Fibroblast of mammary gland (primary cell): ENCODE measurements at regions not wholly inside any gene's neighbourhood (a gene's known extent, or its start where the extent isn't known, plus 50 kb on each side); places are given as distances from the start of the nearest gene placed in this dataset.

Experiments used
- DNase-seq: peaks from one replicate; pipeline ENCODE4 v3.0.0-alpha.2; 2010; ENCODE audit warnings: low read depth
- H3K4me3 ChIP-seq: 2 replicates; pipeline ENCODE4 v1.5.1; 2011; ENCODE audit warnings: low read depth, mild to moderate bottlenecking, low read length, moderate library complexity; ENCODE audit not compliant: control insufficient read depth
- TF ChIP-seq, protein P1 (sequence below): conservative IDR thresholded peaks from 2 replicates; pipeline ENCODE4 v1.5.1; 2011; ENCODE audit warnings: low read depth, low read length, inconsistent platforms; ENCODE audit not compliant: control insufficient read depth, insufficient read depth

DNA sequence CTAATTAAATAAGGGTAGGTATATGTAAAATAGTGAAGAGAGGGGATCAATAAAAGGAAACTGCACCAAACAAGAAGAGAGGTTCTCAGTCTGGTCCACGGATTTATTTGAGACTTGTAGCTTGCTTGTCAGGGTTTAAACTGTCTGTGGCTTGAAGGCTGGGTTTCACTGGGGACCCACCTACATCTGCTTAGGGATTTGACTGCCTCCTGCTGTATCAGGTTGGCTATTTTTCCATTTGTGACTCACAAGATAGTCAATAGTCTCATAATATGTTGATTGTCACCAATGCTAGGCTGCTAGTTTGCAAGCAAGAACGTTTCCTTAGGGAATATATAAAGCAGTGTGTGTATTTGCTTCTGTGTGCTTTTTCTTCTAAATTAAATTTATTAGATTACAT, 1950.7 kb upstream of the IGFBP7 start:
- H3K4me3 ChIP-seq = no peak overlapping the region
- TF ChIP-seq, protein P1, sequence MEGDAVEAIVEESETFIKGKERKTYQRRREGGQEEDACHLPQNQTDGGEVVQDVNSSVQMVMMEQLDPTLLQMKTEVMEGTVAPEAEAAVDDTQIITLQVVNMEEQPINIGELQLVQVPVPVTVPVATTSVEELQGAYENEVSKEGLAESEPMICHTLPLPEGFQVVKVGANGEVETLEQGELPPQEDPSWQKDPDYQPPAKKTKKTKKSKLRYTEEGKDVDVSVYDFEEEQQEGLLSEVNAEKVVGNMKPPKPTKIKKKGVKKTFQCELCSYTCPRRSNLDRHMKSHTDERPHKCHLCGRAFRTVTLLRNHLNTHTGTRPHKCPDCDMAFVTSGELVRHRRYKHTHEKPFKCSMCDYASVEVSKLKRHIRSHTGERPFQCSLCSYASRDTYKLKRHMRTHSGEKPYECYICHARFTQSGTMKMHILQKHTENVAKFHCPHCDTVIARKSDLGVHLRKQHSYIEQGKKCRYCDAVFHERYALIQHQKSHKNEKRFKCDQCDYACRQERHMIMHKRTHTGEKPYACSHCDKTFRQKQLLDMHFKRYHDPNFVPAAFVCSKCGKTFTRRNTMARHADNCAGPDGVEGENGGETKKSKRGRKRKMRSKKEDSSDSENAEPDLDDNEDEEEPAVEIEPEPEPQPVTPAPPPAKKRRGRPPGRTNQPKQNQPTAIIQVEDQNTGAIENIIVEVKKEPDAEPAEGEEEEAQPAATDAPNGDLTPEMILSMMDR = no peak
- no peak for DNase-seq

DNA sequence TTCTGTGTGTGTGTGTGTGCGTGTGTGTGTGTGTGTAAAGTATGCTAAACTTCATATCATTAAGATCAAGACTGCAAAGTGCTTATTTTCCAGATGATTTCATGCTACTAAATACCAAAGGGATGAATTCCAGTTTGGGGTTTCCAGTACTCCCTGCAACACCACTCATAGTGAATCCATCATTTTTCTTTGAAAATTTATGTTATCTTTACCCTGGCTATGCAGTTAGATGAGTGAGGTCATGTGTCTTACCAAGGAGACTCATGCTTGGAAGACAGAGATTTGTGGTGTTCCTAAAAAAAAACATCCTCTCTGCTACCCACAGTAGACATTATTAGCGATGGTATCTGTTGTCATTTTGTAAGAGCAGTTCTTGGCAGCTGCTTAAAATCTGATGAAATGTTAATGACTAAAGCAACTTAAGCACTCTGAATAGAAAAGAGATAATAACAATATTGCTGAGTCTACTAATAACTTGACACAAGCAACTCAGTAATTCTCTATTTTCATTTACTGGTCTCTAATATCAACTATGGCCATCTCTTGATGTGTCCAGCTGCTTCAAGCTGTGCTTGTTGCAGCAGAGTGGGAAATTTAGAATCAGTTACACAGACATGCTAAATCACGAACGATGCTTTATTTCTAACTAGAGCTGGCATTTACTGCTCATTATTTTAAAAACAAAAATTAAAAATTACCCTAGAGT, 1953.0 kb upstream of the IGFBP7 start:
- TF ChIP-seq, protein P1 = no peak
- no peak overlapping the region for H3K4me3 ChIP-seq
- no peak for DNase-seq

DNA sequence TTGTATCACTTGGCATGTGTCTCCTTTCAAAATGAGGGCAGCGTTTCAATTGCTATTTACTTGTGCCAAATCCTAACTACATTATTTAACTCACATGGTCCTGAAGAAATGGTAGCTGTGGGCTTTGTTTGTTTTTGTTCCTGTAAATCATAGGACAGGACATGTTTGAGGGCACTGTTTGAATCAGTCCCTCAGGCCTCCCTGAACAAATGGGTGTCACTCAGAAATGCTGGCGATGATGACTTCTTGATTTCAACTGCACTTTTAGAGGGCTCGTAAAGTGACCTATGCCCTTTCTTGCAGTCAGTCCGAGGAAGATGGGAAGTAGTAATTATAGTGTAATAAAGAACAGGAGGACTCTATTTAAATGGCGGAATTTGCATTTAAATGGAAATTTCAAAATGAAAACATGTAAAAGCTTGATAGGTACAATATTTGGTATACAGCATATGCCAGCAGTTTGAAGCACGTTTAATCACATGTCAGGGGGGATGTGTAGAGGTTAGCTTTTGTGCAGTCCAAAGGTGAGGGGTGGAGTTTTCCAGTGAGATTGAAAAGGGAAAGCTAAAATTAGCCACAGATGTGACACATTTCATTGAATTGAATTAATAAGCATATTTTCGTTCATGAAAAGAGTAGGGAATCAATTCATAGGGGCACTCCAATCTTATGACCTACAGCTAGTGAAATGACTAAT, 1958.7 kb upstream of the IGFBP7 start:
- TF ChIP-seq, protein P1 = no peak
- H3K4me3 ChIP-seq = no peak overlapping the region
- DNase-seq = no peak

DNA sequence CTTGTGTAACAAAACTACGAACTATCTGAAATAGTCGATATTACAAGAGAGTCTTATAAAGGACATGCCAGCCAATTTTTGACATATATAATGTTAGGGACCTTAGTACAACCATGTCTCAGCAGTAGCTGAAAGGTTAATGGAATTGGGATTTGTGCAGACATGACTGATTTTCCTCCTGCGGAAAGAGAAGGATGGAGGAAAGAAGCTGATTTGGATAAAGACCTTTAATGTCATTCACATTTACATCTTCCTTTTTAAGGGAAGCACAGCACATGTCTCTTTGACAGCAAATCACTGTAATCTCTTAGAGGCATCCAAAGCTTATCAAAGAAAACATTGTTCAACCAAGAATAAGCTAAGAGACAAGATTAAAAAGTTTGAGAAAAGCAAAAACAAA, 1976.2 kb upstream of the IGFBP7 start:
- no peak for DNase-seq
- TF ChIP-seq, protein P1 = no peak
- H3K4me3 ChIP-seq = no peak overlapping the region

DNA sequence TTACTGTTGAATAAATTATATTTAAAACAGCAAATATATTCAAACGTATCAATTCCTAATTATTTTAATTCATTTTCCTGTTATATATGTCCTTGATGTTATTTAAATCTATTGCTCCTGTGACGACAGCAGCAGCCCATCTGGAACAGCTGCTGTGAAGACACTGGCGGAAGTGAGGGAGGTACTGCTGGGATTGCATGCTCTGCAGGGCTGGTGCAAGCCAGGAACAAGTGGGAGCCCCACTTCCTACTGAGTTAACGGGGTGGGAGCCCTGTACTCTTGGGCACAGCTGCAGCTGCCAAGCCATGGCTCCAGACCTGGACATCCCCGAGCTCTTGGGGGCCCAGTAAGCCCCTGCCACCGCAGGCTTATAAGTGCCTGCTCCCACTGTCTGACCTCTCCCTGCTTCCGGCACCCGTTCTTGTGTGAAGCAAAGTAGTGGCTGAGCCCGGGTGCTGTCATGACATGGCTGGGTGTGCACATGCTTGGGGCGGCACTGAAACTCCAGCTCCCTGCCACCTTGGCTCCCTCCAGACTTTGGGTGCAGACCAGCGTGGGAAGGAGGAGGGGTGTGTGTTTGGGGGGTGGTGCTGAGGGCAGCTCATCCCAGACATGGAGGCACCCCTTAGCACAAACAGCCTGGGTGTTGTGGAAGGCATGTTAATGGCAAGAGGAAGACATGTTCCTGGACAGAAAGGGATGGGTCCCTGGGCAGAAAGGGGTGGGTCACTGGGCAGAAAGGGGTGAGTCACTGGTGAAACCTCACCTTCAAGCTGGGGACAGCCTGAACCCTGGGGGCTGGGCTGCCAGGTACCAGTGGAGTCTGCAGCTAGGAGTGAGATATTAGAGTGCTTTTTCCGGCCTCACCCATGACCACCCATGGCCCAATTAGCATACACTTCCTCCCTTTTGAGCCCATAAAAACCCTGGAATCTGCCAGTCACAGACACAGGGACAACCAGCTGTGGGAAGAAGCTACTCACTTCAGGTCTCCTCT, 1981.3 kb upstream of the IGFBP7 start:
- H3K4me3 ChIP-seq = no peak overlapping the region
- TF ChIP-seq, protein P1 = no peak
- DNase-seq = no peak

DNA sequence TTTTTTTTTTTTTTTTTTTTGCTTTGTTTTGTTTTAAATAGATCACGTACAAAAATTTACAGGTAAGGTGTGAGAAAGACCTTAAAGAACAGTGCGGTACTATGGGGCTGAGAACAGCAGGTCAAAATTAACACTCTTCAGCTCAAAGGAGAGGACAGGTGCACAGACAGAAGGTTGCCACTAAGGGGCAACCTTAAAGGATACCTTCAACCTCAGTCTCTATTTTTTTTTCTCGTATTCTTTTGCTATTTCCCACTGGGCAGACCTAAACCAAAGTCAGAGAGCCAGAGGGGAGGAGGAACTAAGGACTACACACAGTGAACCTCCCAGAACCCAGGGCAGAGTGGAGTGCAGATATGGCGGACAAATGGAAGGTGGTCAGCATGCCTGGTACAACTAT, 1984.3 kb upstream of the IGFBP7 start:
- TF ChIP-seq, protein P1 = no peak
- H3K4me3 ChIP-seq = no peak overlapping the region
- DNase-seq = no peak
